ENCODE measurements at regions not wholly inside any gene's neighbourhood (a gene's known extent, or its start where the extent isn't known, plus 50 kb on each side); places are given as distances from the start of the nearest gene placed in this dataset.

DNA sequence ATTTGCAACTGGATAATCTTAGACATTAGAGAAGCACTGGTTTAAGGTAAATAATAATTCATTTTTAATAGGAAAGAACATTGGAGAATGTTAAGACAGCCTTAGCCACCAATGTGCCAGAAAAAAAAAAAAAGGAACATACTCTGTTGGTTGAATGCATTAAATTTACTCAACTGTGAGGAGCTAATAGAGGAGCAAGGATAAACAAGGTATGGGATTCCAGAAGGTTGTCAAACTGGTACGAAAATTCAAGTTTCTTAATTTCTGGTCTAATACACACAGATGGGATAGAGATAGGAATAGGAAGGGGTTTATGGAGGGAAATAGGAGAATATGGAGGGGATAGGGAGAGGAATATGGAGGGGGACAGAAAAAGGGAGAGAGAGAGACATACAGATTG lies 1096.6 kb downstream of the ARAP2 start:
- no peaks in the 10 kb centered on the region for H3K79me2 ChIP-seq (ENCODE audit: low read length)
- H3F3A ChIP-seq (ENCODE audit: low read length, unreplicated experiment): no peaks in the 10 kb centered on the region
- ATAC-seq (no peak), DNase-seq (no peak)
- no TSS peak for BruUV-seq (replicated peaks)
- H3K4me1 ChIP-seq (ENCODE audit: insufficient read depth, low read length): no peaks in the 10 kb centered on the region
- no peak overlapping the region for H3K4me3 ChIP-seq (ENCODE audit: low read length)
- H3K9me3 ChIP-seq (ENCODE audit: low read length): no peaks in the 10 kb centered on the region
- H3K9me2 ChIP-seq (replicated peaks; ENCODE audit: low read length): no peaks in the 10 kb centered on the region
- H3K27ac ChIP-seq (ENCODE audit: low read length): no peak overlapping the region
- H3K9ac ChIP-seq (ENCODE audit: low read length): no peak overlapping the region
- no peaks in the 10 kb centered on the region for H3K36me3 ChIP-seq (ENCODE audit: low read depth, low read length)
- no peak for TF ChIP-seq EZH2phosphoT487 (IDR thresholded peaks at IDR 0.05; ENCODE audit: borderline replicate concordance, low read length)
- TF ChIP-seq, protein P1, sequence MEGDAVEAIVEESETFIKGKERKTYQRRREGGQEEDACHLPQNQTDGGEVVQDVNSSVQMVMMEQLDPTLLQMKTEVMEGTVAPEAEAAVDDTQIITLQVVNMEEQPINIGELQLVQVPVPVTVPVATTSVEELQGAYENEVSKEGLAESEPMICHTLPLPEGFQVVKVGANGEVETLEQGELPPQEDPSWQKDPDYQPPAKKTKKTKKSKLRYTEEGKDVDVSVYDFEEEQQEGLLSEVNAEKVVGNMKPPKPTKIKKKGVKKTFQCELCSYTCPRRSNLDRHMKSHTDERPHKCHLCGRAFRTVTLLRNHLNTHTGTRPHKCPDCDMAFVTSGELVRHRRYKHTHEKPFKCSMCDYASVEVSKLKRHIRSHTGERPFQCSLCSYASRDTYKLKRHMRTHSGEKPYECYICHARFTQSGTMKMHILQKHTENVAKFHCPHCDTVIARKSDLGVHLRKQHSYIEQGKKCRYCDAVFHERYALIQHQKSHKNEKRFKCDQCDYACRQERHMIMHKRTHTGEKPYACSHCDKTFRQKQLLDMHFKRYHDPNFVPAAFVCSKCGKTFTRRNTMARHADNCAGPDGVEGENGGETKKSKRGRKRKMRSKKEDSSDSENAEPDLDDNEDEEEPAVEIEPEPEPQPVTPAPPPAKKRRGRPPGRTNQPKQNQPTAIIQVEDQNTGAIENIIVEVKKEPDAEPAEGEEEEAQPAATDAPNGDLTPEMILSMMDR (conservative IDR thresholded peaks at IDR 0.05; ENCODE audit: low read depth, low read length): no peak
- TF ChIP-seq EZH2 (IDR thresholded peaks at IDR 0.05; ENCODE audit: low read length, unreplicated experiment): no peak
- POLR2A ChIA-PET (ENCODE audit: unreplicated experiment): no interaction called here
- intact Hi-C loops (cut with micrococcal nuclease): no loop called here
- no peaks in the 10 kb centered on the region for H3K27me3 ChIP-seq (ENCODE audit: low read length)
- CTCF ChIA-PET: no interaction called here
- H2AFZ ChIP-seq (ENCODE audit: low read length): no peak overlapping the region
- no peak overlapping the region for H3K4me2 ChIP-seq (ENCODE audit: low read length)
- no peaks in the 10 kb centered on the region for H4K20me1 ChIP-seq (ENCODE audit: low read length)

DNA sequence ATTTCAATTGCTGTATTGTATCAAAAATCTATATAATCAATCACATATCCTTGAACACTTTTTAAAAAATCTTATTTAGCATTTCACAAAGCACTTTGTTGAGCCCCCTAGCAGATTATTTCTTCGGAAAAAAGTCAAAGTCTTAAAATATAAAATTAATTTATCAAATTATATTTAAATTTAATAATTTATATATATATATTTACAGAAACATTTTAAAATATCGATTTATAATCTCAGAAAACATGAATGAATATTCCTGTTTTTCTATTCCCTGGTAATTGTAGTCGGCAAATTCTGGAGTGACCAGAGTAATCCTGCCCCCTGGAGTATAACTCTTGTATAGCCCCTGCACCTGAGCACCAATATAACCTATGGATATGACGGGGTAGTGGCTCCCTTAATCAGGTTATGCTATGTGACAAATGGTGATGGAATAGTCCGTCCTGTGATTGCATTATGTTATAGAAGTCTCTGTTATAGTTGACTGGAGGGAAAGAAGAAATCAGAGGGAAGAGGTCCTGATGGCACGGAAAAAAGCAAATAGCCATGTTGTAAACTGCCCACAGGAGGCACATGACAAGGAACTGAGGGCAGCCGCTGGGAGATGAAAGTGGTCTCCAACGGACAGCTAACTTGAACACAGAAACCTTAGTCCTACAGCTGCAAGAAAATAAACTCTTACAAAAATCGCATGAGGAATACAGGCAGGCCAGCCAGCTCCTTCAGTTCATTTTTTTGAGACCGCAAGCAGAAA lies 1092.3 kb downstream of the ARAP2 start:
- ATAC-seq: peak; percentile 58; the same call in 1 of the 2 replicates
- CTCF ChIA-PET: no interaction called here
- H3K4me2 ChIP-seq (ENCODE audit: low read length): no peak overlapping the region

More for the DNA sequence above, 1092.3 kb downstream of the ARAP2 start:
- Histone ChIP-seq H3K27me3 (ENCODE audit: low read length) (no peaks in the 10 kb centered on the region), H3K4me3 (ENCODE audit: low read length) (no peak overlapping the region), H3K4me1 (ENCODE audit: insufficient read depth, low read length) (no peaks in the 10 kb centered on the region), H3K36me3 (ENCODE audit: low read depth, low read length) (no peaks in the 10 kb centered on the region), H3K9ac (ENCODE audit: low read length) (no peak overlapping the region), H3F3A (ENCODE audit: low read length, unreplicated experiment) (no peaks in the 10 kb centered on the region), H3K9me3 (ENCODE audit: low read length) (no peaks in the 10 kb centered on the region), H4K20me1 (ENCODE audit: low read length) (no peaks in the 10 kb centered on the region), H3K9me2 (replicated peaks; ENCODE audit: low read length) (no peaks in the 10 kb centered on the region), H2AFZ (ENCODE audit: low read length) (0 out of 2 replicates have a peak overlapping the region, but pooled peaks have one; percentile 50), H3K79me2 (ENCODE audit: low read length) (no peaks in the 10 kb centered on the region), H3K27ac (ENCODE audit: low read length) (no peak overlapping the region)
- peak; percentile 67 for DNase-seq
- TF ChIP-seq EZH2phosphoT487 (IDR thresholded peaks at IDR 0.05; ENCODE audit: borderline replicate concordance, low read length) (no peak), EZH2 (IDR thresholded peaks at IDR 0.05; ENCODE audit: low read length, unreplicated experiment) (no peak)
- TF ChIP-seq, protein P1 (conservative IDR thresholded peaks at IDR 0.05; ENCODE audit: low read depth, low read length): peak; percentile 67
- no TSS peak for BruUV-seq (replicated peaks)
- intact Hi-C loops (cut with micrococcal nuclease): loop anchor here (1.0 to 10.0 kb wide), 3 partner anchors 385 to 1030 kb away; no protein-coding TSS in a partner anchor
- POLR2A ChIA-PET (ENCODE audit: unreplicated experiment): no interaction called here
